CD4-positive, alpha-beta T cell treated with Interleukin-1 beta for 1 hour (primary cell): ENCODE measurements at regions not wholly inside any gene's neighbourhood (a gene's known extent, or its start where the extent isn't known, plus 50 kb on each side); places are given as distances from the start of the nearest gene placed in this dataset.

Experiments used
- DNase-seq, 2 donors: peaks; one replicate each; pipeline ENCODE4 v3.0.0-alpha.2; 2020 to 2022

DNA sequence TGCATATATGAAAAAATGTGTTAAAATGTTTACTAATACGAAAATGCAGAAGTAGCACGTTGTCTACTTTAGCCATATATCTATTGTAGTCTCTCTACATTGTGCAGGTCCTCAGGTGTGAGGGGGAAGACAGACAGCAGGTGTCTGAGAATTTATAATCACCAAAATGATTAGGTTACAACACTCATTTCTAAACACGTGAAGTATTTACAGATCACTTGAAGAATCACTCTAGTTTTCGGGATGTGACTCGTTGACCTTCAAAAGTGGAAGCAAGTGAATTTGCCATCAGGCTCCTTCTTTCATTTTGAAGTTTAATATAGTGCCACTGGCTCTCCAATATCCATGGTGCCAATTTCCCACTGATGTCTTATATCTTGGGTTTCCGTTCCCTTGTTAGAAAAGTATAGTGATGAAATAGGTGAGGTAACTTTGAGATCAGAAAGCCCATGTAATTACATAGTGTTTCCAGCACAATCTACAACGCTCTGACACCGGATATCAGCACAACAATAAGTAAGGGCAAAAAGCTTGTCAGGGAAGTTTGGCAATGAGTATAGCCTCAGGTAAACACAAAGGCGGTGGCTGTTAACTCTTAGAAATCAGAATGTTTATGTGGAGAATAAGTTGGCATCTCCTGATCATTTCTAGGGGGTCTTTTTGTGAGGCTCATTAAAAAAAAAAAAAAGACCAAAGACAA is 57.5 kb upstream of the SP4 start:
- no peak for DNase-seq

DNA sequence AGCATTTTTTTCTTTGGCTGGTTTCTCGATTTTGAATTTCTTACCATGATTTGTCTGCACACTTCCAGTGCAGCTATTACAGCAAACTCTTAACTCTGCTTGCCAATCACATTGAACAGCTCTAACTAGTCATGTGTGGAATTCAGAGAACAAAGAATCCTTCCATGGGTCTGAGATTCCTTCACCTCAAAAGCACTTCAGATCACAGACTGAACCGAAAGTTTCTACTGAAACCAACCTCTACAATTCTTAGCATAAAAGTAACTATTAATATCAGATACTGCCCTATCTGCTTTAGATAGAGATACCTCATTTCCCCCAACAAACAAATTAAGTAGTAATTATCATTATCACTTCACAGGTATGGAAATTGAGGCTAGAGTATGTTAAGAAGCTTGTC is 56.5 kb upstream of the SP4 start:
- DNase-seq = no peak

DNA sequence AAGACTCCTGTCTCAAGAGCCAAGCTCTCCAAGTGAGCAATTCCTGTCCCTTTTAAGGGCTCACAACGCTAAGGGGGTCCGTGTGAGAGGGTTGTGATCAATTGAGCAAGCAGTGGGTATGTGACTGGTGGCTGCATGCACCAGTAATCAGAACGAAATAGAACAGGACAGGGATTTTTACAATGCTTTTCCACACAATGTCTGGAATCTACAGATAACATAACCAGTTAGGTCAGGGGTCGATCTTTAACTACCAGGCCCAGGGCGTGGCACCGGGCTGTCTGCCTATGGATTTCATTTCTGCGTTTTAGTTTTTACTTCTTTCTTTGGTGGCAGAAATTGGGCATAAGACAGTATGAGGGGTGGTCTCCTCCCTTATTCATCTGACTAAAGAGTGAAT is 54.9 kb upstream of the SP4 start:
- no peak for DNase-seq

DNA sequence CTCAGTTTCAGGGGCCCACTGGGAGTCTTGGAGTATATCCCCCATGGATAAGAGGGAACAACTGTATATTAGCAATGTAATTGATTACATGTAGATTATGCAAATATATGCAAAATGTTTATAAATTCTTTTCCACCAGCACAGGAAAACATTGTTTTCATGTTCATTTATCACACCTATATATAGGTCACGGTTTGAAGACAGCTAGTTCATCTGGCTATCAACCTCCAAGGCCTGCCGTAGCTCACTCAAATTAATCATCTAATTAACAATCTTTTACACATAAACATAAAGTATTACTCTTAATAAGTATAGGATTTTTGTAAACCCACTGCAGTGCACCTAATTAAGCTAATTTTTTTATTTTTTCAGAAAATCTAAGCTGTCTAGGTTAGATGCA is 53.7 kb upstream of the SP4 start:
- DNase-seq = no peak

DNA sequence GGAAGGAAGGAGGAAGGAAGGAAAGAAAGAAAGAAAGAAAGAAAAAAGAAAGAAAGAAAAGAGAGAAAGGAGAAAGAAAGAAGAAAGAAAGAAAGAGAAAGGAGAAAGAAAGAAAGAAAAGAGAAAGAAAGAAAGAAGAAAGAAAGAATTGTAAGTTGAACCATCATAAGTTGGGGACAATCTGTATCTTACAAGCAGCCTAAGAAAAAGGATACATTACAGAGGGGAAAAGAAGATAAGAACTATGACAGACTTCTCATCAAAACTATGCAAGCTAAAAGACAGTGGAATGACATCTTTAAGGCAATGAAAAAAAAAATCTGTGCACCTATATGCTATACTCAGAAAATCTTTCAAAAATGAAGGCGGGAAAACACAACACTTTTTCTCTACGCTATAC is 50.3 kb upstream of the SP4 start:
- DNase-seq = no peak
